Epithelial cell of prostate (primary cell): ENCODE measurements at regions not wholly inside any gene's neighbourhood (a gene's known extent, or its start where the extent isn't known, plus 50 kb on each side); places are given as distances from the start of the nearest gene placed in this dataset.
"Not testable (repeated sequence)": the region's sequence is repeated elsewhere in the genome, so short reads cannot be mapped to it uniquely, and the experiment has no call there.

Experiments used
- DNase-seq: peaks from one replicate; pipeline ENCODE4 v3.0.0-alpha.2; 2011; ENCODE audit warnings: low read depth, low spot score
- H3K27ac ChIP-seq: fragments of 450-650 bp; 2 replicates; pipeline ENCODE4 v1.5.1; 2017; ENCODE audit warnings: mild to moderate bottlenecking

DNA sequence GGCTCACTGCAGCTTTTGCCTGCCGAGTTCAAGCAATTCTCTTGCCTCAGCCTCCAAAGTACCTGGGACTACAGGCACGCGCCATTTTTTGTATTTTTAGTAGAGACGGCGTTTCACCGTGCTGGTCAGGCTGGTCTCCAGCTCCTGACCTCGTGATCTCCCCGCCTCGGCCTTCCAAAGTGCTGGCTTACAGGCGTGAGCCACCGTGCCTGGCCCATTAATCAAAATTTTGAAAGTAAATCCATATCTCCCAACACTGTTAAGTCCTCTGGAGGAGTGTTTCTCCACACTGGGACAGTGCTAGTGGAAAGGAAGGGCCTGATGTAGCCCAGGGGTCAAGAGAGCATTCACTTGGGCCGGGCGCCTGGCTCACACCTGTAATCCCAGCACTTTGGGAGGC is 644.6 kb downstream of the SH2D4B start:
- no peak for DNase-seq
- no peak overlapping the region for H3K27ac ChIP-seq

DNA sequence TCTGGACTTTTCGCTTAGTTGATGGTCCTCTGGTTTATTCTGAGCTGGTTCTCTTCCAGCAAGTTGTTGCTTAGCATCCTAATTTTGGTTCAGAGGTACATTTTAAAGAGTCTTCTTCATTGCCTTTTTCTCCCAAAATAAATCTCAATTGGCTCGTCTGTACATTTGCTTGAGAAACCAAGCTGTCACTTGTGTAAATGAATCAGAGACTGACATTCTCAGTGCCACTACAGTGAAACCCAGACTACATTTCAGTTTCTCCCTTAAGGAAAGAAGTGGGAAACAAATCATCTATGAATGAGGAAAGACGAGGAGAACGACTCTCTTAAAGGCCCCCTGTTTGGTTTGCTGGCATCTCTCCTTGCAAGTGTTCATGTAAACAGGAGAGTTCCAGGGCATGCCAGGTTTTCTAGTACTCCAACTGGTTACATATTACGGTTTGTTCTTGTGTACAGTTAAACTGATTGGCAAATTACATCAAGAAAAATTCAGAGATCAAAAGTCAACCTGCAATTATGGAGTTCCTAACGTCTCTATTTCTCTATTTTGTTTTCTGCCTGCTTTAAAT is 654.6 kb downstream of the SH2D4B start:
- no peak for DNase-seq
- H3K27ac ChIP-seq: no peak overlapping the region

DNA sequence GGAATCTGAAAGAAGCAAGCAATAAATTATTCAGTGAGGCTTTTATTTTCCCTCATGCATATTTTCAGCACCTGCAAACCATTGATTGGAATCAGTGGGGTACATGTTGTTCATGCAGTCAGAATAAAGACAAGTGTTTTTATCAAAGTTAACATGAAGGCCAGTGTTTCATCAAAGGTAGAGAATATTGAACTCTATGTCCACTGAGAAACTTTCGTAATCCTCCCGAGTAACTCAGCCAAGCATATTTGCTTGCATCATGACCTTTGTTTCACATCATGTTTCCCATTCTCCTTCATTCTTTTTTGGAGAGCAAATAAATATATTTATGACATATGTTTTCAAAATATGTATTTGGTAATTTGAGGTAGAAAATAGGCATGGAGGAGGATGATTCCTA is 663.1 kb downstream of the SH2D4B start:
- DNase-seq: no peak
- H3K27ac ChIP-seq: no peak overlapping the region

DNA sequence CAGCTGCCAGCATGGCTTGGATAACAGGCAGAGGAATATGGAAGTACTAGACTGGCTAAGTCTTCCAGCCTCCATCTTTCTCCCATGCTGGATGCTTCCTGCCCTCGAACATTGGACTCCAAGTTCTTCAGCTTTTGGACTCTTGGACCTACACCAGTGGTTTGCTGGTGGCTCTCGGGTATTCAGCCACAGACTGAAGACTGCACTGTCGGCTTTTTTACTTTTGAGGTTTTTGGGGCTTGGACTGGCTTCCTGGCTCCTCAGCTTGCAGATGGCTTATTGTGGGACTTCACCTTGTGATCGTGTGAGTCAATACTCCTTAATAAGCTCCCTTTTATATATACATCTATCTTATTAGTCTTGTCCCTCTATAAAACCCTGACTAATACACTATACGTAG is 667.6 kb upstream of the NRG3 start:
- not testable (repeated sequence) for DNase-seq, H3K27ac ChIP-seq

DNA sequence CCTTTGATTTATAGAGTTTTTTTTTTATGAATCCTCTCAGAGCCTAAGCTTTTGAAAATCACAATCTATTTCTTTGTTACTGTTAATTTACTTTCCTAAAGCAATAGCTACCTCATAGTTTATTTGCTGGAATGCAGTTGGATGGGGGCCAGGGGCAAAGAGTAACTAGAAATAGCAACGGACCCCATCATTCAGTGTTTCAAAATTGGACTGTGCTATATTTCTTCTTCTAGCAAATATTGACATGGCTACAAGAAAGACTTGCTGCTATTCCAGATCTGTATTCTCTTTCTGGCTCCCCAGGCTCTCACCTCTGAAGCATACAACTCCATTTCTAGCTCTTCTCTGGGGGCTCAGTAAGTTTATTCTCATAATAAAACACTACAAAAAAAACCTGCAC is 661.6 kb upstream of the NRG3 start:
- H3K27ac ChIP-seq: no peak overlapping the region

DNA sequence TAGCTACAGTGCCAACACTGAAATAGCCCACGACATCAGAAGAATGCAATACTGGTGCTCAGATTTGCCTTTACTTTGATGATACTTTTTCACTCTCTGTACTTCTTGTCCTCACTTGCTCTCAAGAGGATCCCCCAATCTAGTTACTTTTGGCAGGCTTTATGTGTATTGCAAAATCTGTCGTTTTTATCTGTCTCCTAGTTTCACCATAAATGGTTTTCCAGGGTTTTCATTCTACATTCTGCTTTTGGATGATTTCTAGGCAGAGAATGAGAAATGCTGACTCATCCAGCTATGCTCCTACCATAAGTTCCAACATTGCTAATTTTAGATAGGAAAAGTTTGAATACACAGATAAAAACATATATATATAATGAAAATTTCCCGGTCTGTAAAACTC is 659.5 kb upstream of the NRG3 start:
- DNase-seq: no peak

More for the DNA sequence above, 661.6 kb upstream of the NRG3 start:
- DNase-seq: no peak

DNA sequence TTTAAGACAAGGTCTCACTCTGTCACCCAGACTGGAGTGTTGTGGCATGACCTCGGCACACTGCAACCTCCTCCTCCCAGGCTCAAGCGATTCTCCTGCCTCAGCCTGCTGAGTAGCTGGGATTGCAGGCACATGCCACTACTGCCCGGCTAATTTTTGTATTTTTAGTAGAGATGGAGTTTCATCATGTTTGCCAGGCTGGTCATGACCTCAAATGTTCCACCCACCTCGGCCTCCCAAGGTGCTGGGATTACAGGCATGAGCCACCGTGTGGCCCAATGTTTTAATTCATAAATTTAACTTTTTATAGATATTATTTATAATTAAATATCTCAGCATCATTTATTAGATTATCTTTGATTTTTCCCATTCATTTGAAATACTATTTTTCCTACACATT is 658.0 kb upstream of the NRG3 start:
- no peak for DNase-seq
- no peak overlapping the region for H3K27ac ChIP-seq

More for the DNA sequence above, 659.5 kb upstream of the NRG3 start:
- H3K27ac ChIP-seq: no peak overlapping the region

DNA sequence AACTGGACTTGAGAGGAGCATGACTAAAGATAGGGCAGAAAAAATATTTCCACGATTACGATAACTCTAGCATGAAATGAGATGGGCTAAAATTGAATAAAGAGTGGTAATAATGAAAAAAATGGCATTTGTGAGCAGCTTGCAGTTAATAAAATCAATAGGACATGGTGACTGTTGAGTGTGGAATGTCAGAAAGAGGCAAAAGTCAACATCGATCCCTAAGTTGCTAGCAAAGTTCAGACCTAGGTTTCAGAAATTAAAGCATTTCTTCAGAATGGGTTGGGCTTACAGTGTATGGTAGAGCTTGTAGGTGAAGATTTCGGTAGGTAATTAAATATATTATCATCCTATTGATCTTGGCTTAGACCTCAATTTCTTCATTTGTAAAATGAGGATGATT is 656.7 kb upstream of the NRG3 start:
- DNase-seq: no peak
- no peak overlapping the region for H3K27ac ChIP-seq

DNA sequence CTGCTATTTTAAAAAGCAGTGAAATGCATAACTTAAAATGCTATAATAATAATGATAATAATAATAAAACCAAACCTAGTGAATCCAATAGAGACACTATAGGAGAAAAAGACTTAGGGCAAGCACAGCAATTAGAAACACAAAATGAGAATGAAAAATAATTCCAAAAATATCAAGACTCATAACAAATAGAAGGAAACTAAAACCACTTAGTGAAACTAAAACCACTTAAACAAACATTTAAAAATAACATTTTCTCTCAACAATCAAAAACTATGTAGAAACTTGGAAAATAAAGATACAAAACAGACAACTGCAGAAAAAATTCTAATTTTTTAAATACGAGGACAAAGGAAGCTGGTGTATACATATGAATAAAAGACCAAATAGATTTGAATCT is 655.2 kb upstream of the NRG3 start:
- H3K27ac ChIP-seq: no peak overlapping the region
- DNase-seq: no peak

DNA sequence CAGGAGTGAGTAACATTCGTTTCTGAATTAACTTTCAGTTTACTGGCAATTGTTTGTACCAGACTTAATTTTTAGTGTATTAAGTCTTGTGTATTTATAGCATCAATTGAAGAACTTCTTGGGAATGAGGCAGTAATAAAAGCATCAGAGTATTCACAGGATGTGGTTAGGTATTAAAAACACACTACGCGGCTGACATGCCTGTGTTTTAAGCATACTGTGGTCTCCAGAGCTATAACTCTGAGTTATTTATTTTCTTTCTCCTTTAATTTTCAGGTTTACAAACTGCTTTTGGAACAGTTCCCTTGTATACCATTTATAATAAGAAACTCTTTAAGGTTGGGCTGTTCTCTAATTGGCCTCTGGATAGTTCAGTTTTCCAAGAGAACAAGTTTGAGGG is 626.1 kb upstream of the NRG3 start:
- DNase-seq: no peak
- H3K27ac ChIP-seq: no peak overlapping the region

DNA sequence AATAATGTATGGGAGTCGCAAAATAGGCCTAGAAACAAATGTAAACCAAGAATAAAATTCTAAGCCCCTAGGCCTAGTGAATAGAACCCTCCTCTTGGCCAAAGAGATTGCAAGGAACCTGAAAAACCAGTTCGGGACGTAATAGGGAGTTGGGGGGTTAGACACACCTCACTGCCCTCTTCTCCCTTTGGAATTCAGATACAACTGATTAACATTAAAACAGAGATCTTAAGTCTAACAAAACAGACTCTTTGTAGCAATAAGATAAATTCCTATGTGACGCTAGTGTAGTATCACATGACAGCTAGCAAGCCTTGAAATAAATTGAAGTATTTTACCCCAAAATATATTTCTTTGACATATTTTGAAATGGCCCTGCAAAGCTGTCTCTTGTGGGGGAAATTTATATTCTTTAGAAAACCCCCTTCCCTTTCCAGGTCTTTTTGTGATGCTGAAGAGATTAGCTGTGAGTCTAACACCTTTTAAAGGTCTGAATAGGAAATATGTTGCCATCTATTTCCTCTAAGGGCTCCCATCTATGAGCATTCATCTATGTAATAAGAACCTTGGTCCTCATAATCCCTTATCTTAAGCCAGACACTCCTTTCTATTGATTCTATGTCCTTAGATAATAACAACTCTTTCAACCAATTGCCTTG is 623.4 kb upstream of the NRG3 start:
- no peak overlapping the region for H3K27ac ChIP-seq
- no peak for DNase-seq

DNA sequence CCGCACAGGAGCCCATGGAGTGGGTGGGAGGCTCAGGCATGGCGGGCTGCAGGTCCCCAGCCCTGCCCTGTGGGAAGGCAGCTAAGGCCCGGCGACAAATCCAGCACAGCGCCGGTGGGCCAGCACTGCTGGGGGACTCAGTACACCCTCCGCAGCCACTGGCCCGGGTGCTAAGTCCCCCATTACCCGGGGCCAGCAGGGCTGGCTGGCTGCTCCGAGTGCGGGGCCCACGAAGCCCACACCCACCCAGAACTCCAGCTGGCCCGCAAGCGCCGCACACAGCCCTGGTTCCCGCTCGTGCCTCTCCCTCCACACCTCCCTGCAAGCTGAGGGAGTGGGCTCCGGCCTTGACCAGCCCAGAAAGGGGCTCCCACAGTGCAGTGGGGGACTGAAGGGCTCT is 610.0 kb upstream of the NRG3 start:
- not testable (repeated sequence) for H3K27ac ChIP-seq, DNase-seq

DNA sequence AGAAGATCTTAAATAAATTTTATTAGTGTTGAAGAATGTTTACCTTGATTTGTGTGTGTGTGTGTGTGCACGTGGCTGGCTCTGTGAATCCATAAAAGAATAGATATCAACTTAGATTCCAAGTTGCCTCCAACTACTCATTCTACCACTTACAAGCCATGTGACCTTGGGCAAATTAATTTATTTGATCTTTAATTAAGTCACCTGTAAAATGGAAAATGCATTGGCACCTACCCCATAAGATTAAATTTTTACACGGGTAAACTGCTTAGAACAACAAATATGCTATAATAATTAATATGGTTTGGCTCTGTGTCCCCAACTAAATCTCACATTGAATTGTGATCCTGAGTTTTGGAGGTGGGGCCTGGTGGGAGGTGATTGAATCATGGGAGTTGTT is 604.9 kb upstream of the NRG3 start:
- DNase-seq: no peak
- no peak overlapping the region for H3K27ac ChIP-seq

DNA sequence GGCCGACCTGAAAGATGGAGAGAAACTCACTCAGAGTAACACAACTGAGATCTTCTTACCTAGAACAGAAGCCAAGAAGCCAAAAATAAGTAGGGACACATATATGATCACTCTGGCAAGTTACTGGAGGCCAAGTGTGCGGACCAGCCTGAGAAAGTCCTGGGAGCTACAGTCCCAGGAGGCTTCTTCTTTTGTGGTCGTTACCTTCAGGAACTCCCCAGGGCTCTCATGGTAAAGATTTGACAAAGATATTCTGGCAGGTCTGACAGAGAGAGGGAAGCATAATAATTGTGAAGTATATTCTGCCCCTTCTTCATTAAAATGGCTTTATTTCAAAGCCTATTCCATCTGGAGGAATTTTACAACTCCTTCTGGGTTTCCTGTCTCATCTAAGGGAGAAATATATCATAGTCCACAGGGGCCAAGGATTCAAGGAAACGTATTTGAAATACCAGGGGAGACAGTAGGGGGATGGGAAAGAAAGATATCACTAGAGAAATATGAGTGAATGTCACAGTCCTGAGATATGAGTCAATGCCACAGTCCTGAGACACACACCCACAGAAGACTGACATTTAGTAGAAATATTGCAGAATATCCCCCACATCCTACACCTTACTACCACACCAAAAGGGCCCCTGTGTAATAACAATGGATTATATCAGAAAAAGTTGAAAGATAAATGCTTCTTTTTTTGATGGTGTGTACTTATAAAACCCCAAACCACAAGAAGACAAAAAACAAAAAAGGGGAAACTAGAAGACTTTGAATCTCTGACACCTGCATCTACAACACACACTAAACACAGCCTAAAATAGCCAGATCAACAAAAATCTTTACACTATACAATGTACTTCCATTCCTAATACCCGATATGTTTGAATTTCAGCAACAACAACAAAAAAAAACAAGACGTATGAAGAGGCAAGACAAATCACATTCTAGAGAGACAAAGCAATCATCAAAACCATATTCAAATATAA is 594.2 kb upstream of the NRG3 start:
- DNase-seq: no peak
- H3K27ac ChIP-seq: no peak overlapping the region

DNA sequence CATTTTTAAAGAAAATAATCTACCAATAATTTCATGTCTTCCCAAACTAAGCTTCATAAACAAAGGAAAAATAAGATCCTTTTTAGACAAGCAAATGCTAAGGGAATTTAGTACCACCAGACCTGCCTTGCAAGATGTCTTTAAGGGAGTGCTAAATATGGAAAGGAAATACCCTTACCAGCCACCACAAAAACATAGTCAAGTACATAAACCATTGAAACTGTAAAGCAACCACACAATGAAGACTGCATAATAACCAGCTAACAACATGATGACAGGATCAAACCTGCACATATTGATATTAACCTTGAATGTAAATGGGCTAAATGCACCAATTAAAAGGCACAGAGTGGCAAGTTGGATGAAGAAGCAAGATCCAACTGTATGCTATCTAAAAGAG is 586.5 kb upstream of the NRG3 start:
- DNase-seq: no peak
- no peak overlapping the region for H3K27ac ChIP-seq

DNA sequence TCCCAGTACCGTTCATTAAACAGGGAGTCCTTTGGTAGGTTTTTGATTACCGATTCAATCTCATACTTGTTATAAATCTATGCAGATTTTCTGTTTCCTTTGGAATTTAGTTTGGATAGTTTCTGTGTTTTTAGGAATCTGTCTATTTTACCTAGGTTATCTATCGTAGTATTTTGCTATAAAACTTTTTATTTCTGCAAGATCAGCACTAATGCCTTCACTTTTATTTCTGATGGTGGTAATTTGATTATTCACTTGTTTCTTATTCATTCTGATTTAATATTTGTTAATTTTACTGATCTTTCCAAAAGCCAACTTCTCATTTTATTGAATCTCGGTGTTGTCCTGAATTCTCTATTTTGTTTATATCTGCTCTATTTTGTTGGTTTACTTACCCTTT is 577.7 kb upstream of the NRG3 start:
- H3K27ac ChIP-seq: no peak overlapping the region
- no peak for DNase-seq

DNA sequence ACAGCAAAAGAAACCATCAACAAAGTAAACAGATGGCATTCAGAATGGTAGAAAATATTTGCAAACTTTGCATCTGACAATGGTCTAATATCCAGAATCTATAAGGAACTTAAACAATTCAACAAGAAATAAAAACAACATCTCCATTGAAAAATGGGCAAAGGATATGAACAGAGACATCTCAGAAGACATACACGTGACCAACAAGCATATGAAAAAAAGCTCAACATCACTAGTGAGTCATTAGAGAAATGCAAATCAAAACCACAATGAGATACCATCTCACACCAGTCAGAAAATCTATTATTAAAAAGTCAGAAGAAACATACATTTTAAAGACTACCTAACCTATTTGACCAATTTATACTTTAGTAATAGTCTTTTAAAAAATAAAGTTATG is 571.3 kb upstream of the NRG3 start:
- no peak overlapping the region for H3K27ac ChIP-seq
- no peak for DNase-seq

DNA sequence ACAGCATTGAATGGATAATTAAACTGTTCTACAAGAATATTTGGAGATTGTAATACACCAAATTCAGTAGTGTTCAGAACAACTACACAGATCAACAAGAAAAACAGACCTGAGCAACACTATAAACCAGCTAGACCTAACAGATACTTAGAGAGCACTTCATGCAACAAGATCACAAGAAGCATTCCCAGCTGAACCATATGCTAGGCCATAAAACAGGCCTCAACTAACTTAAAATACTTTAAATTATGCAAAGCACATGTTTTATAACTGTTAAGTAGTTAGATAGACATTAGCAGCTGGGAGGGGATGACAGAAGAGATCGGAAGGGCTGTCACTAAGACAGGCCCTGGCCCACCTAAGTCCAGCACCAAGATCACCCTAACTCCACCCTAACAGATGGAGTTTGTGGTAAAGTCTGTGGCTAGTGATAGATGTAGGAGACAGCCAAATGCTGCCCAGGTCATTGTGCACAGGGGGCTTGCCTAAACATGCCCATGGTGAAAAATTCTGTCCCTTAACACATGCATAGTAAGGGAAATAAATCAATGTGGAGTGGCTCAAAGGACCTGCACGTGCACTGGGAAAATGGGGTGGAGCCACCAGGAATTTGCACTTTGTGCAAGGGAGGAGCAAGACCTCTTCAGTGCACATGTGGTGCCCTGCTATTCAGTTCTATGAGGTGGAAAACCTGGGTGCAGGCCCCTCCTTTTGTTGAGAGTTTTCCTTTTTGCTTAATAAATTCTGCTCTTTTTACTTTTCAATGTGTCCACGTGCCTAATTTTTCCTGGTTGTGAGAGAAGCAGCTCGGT is 567.8 kb upstream of the NRG3 start:
- no peak for DNase-seq
- H3K27ac ChIP-seq: no peak overlapping the region

DNA sequence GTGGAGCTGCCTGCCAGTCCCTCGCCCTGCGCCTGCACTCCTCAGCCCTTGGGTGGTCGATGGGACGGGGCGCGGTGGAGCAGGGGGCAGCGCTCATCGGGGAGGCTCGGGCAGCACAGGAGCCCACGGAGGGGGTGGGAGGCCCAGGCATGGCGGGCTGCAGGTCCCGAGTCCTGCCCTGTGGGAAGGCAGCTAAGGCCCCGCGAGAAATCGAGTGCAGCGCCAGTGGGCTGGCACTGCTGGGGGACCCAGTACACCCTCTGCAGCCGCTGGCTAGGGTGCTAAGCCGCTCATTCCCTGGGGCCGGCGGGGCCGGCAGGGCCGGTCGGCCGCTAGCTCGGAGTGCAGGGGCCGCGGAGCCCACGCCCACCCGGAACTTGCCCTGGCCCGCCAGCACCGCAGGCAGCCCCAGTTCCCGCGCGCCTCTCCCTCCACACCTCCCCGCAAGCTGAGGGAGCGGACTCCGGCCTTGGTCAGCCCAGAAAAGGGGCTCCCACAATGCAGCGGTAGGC is 565.9 kb upstream of the NRG3 start:
- H3K27ac ChIP-seq: no peak overlapping the region
- no peak for DNase-seq

DNA sequence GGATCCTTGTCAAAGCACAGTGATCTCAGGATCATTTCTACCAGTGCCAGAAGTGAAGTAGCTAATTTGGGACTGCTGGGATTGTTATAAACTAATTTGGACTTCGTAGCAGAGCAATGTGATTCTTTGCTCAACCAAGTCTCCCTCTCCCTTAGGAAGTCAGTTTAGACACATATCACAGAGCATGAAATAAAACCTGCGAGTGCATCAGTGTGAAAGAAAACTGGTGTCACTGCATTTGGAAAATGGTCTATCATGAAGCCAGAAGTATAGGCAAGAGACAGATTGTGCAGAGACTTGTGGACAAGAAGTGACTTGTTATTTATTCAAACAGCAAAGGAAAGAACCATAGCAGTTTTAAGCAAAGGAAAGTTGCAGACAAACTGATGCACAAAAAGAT is 560.5 kb upstream of the NRG3 start:
- no peak overlapping the region for H3K27ac ChIP-seq

More for the DNA sequence above, 560.5 kb upstream of the NRG3 start:
- DNase-seq: no peak
